Cardiac muscle cell (in vitro differentiated cells and primary cell): ENCODE measurements at regions not wholly inside any gene's neighbourhood (a gene's known extent, or its start where the extent isn't known, plus 50 kb on each side); places are given as distances from the start of the nearest gene placed in this dataset.

Experiments used
- DNase-seq, 2 donors: peaks; one replicate each; pipeline versions ENCODE4 v3.0.0 to v3.0.0-alpha.2; 2010 to 2017; ENCODE audit warnings: low read depth in 1 of 2, low spot score in 1 of 2
- H3K27ac ChIP-seq: fragments of 200-600 bp; sonication (generic); 2 replicates; pipeline ENCODE4 v1.5.1; 2016
- H3K27me3 ChIP-seq: fragments of 200-600 bp; sonication (generic); 2 replicates; pipeline ENCODE4 v1.6.0; 2016; ENCODE audit warnings: control low read depth
- H3K36me3 ChIP-seq: fragments of 200-600 bp; sonication (generic); 2 replicates; pipeline ENCODE4 v1.5.1; 2016; ENCODE audit warnings: control low read depth
- H3K4me1 ChIP-seq: fragments of 200-600 bp; sonication (generic); 2 replicates; pipeline ENCODE4 v1.8.1; 2017; ENCODE audit warnings: low read depth, mild to moderate bottlenecking, mixed run types
- H3K4me3 ChIP-seq: fragments of 200-600 bp; sonication (generic); 2 replicates; pipeline ENCODE4 v1.5.1; 2016; ENCODE audit warnings: mild to moderate bottlenecking
- H3K9me3 ChIP-seq: fragments of 200-600 bp; sonication (generic); 2 replicates; pipeline ENCODE4 v1.5.1; 2017; ENCODE audit warnings: low read depth, mild to moderate bottlenecking, control low read depth
- TF ChIP-seq, protein P1 (sequence below): IDR thresholded peaks from 2 replicates; pipeline ENCODE4 v1.5.1; 2012; ENCODE audit warnings: low read depth, mild to moderate bottlenecking, low read length

DNA sequence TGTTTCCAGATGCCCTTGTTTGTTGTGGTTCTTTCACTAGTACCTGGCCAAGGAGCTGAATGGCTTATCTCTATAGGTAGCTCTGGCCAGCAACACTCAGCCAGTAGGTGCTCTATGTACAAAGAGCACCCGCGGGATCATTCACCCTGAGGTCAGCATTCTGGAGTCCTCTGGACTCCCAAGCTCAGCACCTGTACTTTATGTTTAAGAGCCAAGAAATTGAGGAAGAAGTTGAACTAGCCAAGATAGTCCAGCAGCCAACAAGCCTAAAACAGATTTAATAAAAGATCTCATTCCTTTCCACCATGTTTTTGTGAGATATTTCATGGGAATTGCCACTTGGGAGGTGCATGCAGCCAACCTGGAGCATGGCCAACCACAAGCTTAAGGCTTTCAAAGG is 242.6 kb upstream of the PAPPA start:
- TF ChIP-seq, protein P1, sequence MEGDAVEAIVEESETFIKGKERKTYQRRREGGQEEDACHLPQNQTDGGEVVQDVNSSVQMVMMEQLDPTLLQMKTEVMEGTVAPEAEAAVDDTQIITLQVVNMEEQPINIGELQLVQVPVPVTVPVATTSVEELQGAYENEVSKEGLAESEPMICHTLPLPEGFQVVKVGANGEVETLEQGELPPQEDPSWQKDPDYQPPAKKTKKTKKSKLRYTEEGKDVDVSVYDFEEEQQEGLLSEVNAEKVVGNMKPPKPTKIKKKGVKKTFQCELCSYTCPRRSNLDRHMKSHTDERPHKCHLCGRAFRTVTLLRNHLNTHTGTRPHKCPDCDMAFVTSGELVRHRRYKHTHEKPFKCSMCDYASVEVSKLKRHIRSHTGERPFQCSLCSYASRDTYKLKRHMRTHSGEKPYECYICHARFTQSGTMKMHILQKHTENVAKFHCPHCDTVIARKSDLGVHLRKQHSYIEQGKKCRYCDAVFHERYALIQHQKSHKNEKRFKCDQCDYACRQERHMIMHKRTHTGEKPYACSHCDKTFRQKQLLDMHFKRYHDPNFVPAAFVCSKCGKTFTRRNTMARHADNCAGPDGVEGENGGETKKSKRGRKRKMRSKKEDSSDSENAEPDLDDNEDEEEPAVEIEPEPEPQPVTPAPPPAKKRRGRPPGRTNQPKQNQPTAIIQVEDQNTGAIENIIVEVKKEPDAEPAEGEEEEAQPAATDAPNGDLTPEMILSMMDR: no peak
- DNase-seq: no peak
- H3K4me1 ChIP-seq: no peaks in the 10 kb centered on the region
- no peaks in the 10 kb centered on the region for H3K27me3 ChIP-seq
- H3K4me3 ChIP-seq: no peak overlapping the region
- no peak overlapping the region for H3K27ac ChIP-seq
- no peaks in the 10 kb centered on the region for H3K9me3 ChIP-seq
- H3K36me3 ChIP-seq: no peaks in the 10 kb centered on the region

DNA sequence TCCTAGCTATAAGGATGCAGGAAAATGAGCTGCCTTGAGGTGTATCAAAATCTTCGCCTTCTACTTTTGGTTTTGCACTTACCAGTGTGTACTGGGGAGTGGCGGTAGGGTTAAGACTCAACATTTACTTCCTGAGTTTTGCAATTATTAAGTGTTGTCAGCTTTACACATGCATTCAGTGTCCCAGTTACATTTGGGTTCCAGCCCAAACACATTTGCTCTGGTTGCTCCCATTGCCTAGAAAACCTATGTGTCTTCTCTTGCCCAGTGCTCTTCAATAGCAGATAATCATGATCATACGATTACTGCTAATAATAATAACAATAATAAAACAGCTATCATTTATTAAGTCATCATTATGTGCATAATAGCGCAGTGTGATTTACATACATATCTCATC is 241.5 kb upstream of the PAPPA start:
- H3K4me1 ChIP-seq: no peaks in the 10 kb centered on the region
- no peaks in the 10 kb centered on the region for H3K9me3 ChIP-seq
- no peak overlapping the region for H3K4me3 ChIP-seq
- H3K27me3 ChIP-seq: no peaks in the 10 kb centered on the region
- TF ChIP-seq, protein P1: no peak
- H3K36me3 ChIP-seq: no peaks in the 10 kb centered on the region
- no peak overlapping the region for H3K27ac ChIP-seq
- no peak for DNase-seq

DNA sequence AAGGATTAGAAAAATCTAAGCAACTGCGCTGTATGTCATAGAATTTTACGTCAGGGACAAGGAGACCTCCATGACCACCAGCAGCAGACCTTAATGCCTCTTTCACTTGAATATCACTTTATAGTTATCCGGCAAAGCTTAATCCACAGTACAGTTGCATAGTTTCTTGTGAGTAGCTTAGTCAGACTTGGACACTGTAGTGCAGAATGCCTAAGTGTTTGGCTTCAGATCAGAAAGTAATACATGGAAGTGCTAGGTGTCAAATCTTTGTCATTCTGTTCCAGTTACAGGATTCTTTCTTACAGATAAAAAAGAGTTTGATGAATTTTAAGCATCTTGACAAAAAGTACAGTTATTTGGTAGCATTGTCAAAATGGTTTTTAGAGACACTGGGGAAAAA is 239.9 kb upstream of the PAPPA start:
- H3K4me1 ChIP-seq: no peaks in the 10 kb centered on the region
- no peaks in the 10 kb centered on the region for H3K9me3 ChIP-seq
- no peaks in the 10 kb centered on the region for H3K27me3 ChIP-seq
- TF ChIP-seq, protein P1: no peak
- no peak overlapping the region for H3K27ac ChIP-seq
- H3K36me3 ChIP-seq: no peaks in the 10 kb centered on the region
- DNase-seq: peak in 1 of 2 donors; percentile 46
- H3K4me3 ChIP-seq: no peak overlapping the region

DNA sequence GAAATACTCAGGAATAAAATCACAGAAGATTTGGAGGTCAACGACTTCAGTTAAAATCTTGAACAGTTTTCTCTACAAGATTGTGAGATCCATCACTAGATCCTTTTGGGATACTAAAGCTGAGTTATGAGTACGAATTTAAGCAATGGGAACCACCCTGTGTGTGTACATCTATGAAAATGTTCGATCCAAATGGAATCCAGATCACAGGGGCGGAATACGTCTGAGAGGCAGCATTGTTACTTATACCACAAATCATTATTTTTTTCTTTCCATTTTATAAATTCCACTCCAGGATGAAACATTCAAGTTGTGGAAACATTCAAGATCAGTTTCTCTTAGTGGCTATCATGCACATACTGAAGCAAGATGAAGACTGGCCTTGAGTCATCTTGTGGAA is 239.3 kb upstream of the PAPPA start:
- Histone ChIP-seq H3K27me3 (no peaks in the 10 kb centered on the region), H3K27ac (no peak overlapping the region), H3K4me1 (no peaks in the 10 kb centered on the region), H3K9me3 (no peaks in the 10 kb centered on the region), H3K4me3 (no peak overlapping the region), H3K36me3 (no peaks in the 10 kb centered on the region)
- DNase-seq: no peak
- TF ChIP-seq, protein P1: no peak

DNA sequence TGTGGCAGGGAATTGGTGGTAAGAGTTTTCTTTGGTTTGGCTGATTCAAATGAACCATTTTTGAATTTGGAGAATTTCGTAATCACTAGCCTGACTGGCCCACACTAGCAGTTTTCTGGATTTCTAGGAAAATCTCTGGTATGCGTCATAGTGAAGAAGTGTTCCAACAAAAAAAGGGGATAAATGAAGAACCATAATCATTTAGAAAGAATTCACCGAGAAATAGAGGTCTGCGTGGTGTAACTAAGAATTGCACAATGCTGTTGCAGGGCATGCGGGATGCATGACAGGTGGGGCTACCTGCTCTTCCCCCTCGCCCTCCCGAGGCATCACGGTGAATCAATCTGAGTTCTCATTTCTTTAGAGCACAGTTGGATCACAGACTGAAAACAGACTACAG is 232.3 kb upstream of the PAPPA start:
- no peaks in the 10 kb centered on the region for H3K4me1 ChIP-seq
- no peak overlapping the region for H3K4me3 ChIP-seq
- DNase-seq: peak in 1 of 2 donors; percentile 79
- H3K9me3 ChIP-seq: no peaks in the 10 kb centered on the region
- H3K27ac ChIP-seq: no peak overlapping the region
- no peaks in the 10 kb centered on the region for H3K36me3 ChIP-seq
- no peaks in the 10 kb centered on the region for H3K27me3 ChIP-seq
- TF ChIP-seq, protein P1: no peak

DNA sequence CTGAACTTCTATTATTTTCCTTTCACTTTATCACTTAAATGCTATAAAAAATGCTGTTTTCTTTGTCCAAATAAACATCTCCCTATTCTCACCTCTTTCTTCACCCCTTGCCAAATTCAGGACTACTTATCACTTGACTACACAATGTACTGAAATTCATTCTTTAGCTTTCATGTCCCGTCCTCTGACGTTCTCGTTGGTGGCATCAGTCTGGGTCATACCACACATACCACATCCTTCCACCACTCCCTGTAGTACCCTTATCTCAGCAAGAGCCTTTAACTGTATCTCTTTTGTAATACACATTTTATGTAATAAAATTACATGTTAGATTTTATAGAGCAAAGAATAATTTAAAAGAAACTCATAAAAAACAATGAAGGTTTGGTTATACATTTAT is 231.1 kb upstream of the PAPPA start:
- TF ChIP-seq, protein P1: no peak
- Histone ChIP-seq H3K4me1 (no peaks in the 10 kb centered on the region), H3K4me3 (no peak overlapping the region), H3K27ac (no peak overlapping the region), H3K27me3 (no peaks in the 10 kb centered on the region), H3K9me3 (no peaks in the 10 kb centered on the region), H3K36me3 (no peaks in the 10 kb centered on the region)
- peak in 1 of 2 donors; percentile 60 for DNase-seq
